ACC112 (cell line): ENCODE measurements at regions not wholly inside any gene's neighbourhood (a gene's known extent, or its start where the extent isn't known, plus 50 kb on each side); places are given as distances from the start of the nearest gene placed in this dataset.

Experiments used
- H2AFZ ChIP-seq: fragments of 200-600 bp; sonication (generic); one replicate; pipeline ENCODE4 v1.6.0; 2017; ENCODE audit warnings: antibody characterized with exemption, low read length; ENCODE audit not compliant: unreplicated experiment
- H3K27ac ChIP-seq: fragments of 200-600 bp; sonication (generic); 2 replicates; pipeline ENCODE4 v1.5.1; 2014; ENCODE audit warnings: low read depth, mild to moderate bottlenecking, antibody characterized with exemption, low read length, moderate library complexity
- H3K27me3 ChIP-seq: fragments of 200-600 bp; sonication (generic); 2 replicates; pipeline ENCODE4 v1.6.1; 2014; ENCODE audit warnings: mild to moderate bottlenecking, antibody characterized with exemption, low read length, moderate library complexity, mixed read lengths; ENCODE audit not compliant: insufficient read depth
- H3K36me3 ChIP-seq: fragments of 200-600 bp; sonication (generic); 2 replicates; pipeline ENCODE4 v1.6.1; 2016; ENCODE audit warnings: mild to moderate bottlenecking, antibody characterized with exemption, low read length, moderate library complexity, mixed read lengths; ENCODE audit not compliant: insufficient read depth
- H3K4me1 ChIP-seq: fragments of 200-600 bp; sonication (generic); one replicate; pipeline ENCODE4 v1.6.1; 2016; ENCODE audit warnings: low read length, mixed read lengths; ENCODE audit not compliant: insufficient read depth, unreplicated experiment, control insufficient read depth
- H3K4me3 ChIP-seq: fragments of 200-600 bp; sonication (generic); 2 replicates; pipeline ENCODE4 v1.5.1; 2014; ENCODE audit warnings: mild to moderate bottlenecking, low read depth, low read length
- H3K79me2 ChIP-seq: fragments of 200-600 bp; sonication (generic); one replicate; pipeline ENCODE4 v1.6.0; 2016; ENCODE audit warnings: low read length; ENCODE audit not compliant: control insufficient read depth, unreplicated experiment, insufficient read depth

DNA sequence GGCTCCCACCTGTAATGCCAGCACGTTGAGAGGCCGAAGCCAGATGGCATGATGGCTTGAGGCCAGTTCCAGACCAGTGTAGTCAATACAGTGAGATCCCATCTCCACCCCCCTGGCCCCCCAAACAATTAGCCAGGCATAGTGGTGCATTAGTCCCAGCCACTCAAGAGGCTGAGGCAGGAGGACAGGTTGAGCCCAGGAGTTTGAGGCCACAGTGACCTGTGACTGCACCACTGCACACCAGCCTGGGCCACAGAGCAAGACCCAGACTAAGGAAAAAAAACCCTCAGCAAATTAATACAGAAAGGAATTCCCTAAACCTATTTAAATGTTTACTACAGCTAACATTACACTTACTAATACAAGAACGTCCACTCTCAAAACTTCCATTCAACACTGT, 424.6 kb downstream of the SHQ1 start:
- H3K4me1 ChIP-seq, result peaks cover 4% of the 10 kb centered on the region
- peaks cover 7% of the 10 kb centered on the region for H3K36me3 ChIP-seq
- H3K79me2 ChIP-seq, result peaks cover 84% of the 10 kb centered on the region

DNA sequence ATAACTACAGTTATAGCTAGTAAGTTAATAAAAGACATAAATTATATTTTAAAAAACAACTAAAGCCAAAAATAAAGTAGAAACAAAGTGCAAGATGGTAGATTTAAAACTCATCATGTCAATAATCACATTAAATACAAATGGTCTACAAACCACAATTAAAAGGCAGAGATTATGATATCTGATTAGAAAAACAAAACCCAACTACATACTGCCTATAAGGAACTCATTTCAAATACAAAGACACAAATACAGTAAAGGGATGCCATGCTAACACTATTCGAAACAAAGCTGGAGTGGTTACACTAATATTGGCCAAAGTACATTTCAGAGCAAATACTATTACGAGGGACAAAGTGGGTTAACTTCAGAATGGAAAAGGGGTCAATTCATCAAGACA, 426.5 kb downstream of the SHQ1 start:
- no peak overlapping the region for H2AFZ ChIP-seq
- H3K4me1 ChIP-seq, result peaks cover 15% of the 10 kb centered on the region
- H3K4me3 ChIP-seq, result no peak overlapping the region
- no peak overlapping the region for H3K27ac ChIP-seq
- H3K79me2 ChIP-seq, result peaks cover 84% of the 10 kb centered on the region
- H3K36me3 ChIP-seq, result peaks cover 7% of the 10 kb centered on the region
- H3K27me3 ChIP-seq, result no peaks in the 10 kb centered on the region

More for the DNA sequence above, 424.6 kb downstream of the SHQ1 start:
- no peak overlapping the region for H2AFZ ChIP-seq
- H3K4me3 ChIP-seq, result no peak overlapping the region
- H3K27ac ChIP-seq, result no peak overlapping the region
- no peaks in the 10 kb centered on the region for H3K27me3 ChIP-seq

DNA sequence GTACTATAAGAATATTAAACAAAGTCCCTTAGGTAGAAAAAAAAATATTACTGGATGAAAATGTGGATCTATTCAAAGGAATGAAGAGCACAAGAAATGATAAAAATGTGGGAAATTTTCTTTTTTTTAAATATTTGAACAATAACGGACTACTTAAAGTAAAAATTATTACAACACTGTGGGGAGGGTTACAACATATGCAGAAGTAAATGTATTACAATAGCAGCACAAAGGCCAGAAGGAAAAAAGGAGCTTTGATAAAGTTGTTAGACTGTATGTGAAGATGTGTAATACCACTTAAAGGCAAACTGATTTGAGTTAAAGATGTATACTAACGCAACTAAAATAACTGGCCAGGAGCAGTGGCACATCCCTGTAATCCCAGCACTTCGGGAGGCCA, 427.1 kb downstream of the SHQ1 start:
- peaks cover 7% of the 10 kb centered on the region for H3K36me3 ChIP-seq
- no peaks in the 10 kb centered on the region for H3K27me3 ChIP-seq
- no peak overlapping the region for H2AFZ ChIP-seq
- H3K79me2 ChIP-seq, result peaks cover 84% of the 10 kb centered on the region
- no peak overlapping the region for H3K4me3 ChIP-seq
- no peak overlapping the region for H3K27ac ChIP-seq
- peaks cover 15% of the 10 kb centered on the region for H3K4me1 ChIP-seq

DNA sequence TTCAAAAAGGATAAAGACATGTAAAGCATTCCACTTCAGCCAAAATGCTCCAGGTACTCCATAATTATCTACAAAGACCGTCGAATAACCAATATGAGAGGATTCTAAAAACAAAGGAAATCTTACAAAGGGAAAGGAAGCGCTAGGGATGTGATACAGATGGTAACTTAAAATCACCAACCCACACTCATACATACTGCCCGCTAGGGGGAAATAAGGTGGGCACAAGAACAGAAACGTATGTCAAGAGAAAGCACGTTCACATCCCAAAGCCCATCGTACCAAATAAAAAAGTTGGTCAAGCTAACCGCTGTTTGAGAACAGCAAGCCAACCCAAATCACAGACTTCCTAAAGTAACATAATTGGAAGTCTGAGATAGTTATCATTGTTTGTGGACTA, 429.4 kb downstream of the SHQ1 start:
- Histone ChIP-seq H3K4me3 (no peak overlapping the region), H3K4me1 (peaks cover 16% of the 10 kb centered on the region), H3K27me3 (no peaks in the 10 kb centered on the region), H3K36me3 (peaks cover 7% of the 10 kb centered on the region), H3K79me2 (peaks cover 82% of the 10 kb centered on the region), H2AFZ (no peak overlapping the region), H3K27ac (no peak overlapping the region)

DNA sequence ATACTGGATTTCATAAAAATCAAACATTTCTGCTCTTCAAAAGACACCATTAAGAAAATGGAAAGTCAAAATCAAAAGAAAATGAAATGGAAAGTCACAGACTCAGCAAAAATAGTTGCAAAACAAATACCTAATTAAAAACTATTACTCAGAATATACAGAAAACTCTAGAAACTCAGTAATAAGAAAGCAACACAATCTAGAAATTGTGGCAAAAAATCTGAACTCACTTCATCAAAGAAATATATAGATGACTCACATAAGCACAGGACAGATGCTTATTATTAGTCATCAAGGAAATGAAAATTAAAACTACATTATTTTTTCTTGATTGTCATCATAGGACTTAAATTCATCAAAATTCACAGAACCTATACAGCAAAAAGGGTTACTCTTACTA, 430.0 kb downstream of the SHQ1 start:
- Histone ChIP-seq H2AFZ (no peak overlapping the region), H3K27me3 (no peaks in the 10 kb centered on the region), H3K27ac (no peak overlapping the region), H3K79me2 (peaks cover 83% of the 10 kb centered on the region), H3K4me1 (peaks cover 23% of the 10 kb centered on the region), H3K4me3 (peak overlapping the region; percentile 15; the same call in 1 of the 2 replicates), H3K36me3 (peaks cover 7% of the 10 kb centered on the region)

DNA sequence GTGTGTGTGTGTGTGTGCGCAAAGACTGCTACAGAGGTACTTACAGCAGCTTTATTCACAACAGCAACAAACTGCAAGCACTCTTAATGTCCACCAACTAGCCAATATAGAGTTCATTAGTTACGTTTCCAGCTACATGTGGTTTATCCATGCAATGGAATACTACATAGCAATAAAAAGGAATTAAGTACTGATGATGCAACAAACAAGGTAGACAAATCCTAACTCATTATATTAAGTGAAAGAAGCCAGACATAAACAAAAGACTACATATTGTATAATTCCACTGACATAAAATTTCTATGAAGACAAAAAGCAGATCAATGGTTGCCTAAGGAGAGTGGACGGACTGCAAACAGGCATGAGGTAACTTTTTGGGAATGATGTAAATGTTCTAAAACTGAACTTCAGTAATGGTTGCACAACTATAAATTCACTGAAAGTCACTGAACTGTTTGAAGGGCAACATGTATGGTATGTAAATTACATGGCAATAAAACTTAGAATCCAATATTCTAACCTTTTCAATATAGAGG, 433.7 kb downstream of the SHQ1 start:
- Histone ChIP-seq H3K4me1 (peaks cover 51% of the 10 kb centered on the region), H3K27ac (no peak overlapping the region), H2AFZ (no peak overlapping the region), H3K4me3 (no peak overlapping the region), H3K27me3 (no peaks in the 10 kb centered on the region), H3K36me3 (no peaks in the 10 kb centered on the region; the same call in 1 of the 2 replicates), H3K79me2 (peaks cover 89% of the 10 kb centered on the region)

DNA sequence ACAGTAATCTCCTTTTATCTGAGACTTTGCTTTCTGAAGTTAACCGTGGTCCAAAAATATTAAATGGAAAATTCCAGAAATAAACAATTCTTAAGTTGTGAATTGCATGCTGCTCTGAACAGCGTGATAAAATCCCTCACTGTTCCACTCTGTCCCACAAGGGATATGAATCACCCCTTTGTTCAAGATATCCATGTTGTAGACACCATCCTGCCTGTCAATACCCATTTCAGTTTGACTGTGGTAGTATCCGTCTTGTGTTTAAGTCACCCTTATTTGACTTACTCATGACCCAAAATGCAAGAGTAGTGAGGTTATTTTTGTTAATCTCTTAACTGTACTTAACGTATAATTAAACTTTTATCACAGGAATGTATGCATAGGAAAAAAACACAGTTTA, 435.0 kb downstream of the SHQ1 start:
- H3K4me3 ChIP-seq, result no peak overlapping the region
- H3K36me3 ChIP-seq, result no peaks in the 10 kb centered on the region; the same call in 1 of the 2 replicates
- H3K27me3 ChIP-seq, result no peaks in the 10 kb centered on the region
- H3K27ac ChIP-seq, result no peak overlapping the region
- no peak overlapping the region for H2AFZ ChIP-seq
- peaks cover 94% of the 10 kb centered on the region for H3K79me2 ChIP-seq
- H3K4me1 ChIP-seq, result peaks cover 43% of the 10 kb centered on the region

DNA sequence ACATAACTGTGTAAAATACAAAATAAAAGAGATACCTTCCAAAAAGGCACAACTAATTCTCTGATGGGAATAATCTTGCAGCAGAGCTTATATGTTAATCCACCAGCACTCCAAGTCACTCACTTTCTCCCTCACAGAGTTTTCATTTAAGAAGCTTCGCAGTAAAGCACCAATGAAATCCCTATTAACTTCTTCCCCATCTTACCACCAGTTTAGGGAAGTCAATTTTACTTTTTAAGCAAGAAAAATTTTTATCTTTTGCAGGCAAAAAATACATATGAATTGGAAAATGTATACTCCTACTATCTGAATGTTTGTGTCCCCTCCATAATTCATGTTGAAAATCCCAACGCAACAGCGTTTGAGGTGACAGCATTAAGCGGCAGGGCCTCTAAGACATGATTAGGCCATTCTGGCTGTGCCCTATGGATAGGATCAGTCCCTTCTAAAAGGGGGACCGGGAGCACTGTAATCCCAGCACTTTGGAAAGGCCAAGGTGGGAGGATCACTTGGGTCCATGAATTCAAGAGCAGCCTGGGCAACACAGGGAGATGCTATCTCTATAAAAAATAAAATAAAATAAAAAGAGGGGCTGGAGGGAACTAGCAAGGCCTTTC, 435.8 kb downstream of the SHQ1 start:
- Histone ChIP-seq H3K79me2 (peaks cover 95% of the 10 kb centered on the region), H2AFZ (no peak overlapping the region), H3K27me3 (no peaks in the 10 kb centered on the region), H3K27ac (no peak overlapping the region), H3K4me1 (peaks cover 36% of the 10 kb centered on the region), H3K36me3 (no peaks in the 10 kb centered on the region; the same call in 1 of the 2 replicates), H3K4me3 (no peak overlapping the region)

DNA sequence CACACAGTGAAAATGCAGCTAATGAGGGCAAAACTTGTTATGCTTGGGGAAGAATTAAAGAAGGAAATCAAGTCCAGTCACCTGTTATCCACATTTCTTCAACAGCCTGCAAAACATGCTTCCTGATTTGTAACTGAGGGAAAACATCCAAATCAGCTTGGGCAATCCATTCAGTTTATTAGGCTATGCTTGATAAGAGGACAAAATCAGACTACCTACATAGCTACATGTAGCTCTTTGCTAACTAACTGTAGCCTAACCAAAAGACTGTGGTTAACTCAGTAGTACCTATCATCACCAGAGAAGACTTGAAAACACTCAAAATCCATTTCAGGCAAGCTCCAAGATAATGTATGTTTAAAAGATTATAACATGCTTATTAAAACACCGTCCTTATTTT, 436.4 kb downstream of the SHQ1 start:
- H3K4me3 ChIP-seq, result no peak overlapping the region

DNA sequence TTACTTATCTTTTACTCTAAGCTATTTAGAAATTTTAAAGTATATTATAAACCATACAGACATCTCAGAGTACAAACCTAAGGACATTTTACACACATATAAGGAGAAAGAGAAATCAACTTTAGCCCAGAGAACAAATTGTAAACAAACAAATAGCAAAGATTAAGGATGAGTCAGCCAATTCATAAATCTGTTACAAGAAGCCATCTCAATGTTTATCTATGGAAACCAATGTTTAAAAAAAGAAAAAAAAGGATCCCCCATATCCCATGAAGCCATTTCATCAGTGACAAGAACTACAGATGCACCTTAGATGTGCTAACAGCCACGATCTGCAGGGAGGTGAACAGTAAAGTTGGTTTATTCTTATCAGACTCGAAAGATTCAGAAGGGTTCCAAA, 437.1 kb downstream of the SHQ1 start:
- Histone ChIP-seq H3K27me3 (no peaks in the 10 kb centered on the region), H3K36me3 (no peaks in the 10 kb centered on the region; the same call in 1 of the 2 replicates), H3K4me1 (peaks cover 36% of the 10 kb centered on the region), H3K4me3 (no peak overlapping the region), H2AFZ (no peak overlapping the region), H3K27ac (no peak overlapping the region), H3K79me2 (peaks cover 95% of the 10 kb centered on the region)

More for the DNA sequence above, 436.4 kb downstream of the SHQ1 start:
- H3K79me2 ChIP-seq, result peaks cover 95% of the 10 kb centered on the region
- H3K36me3 ChIP-seq, result no peaks in the 10 kb centered on the region; the same call in 1 of the 2 replicates
- no peak overlapping the region for H3K27ac ChIP-seq
- no peaks in the 10 kb centered on the region for H3K27me3 ChIP-seq
- peaks cover 36% of the 10 kb centered on the region for H3K4me1 ChIP-seq
- no peak overlapping the region for H2AFZ ChIP-seq
